GM13976 (cell line): ENCODE measurements at regions not wholly inside any gene's neighbourhood (a gene's known extent, or its start where the extent isn't known, plus 50 kb on each side); places are given as distances from the start of the nearest gene placed in this dataset.
"Not testable (repeated sequence)": the region's sequence is repeated elsewhere in the genome, so short reads cannot be mapped to it uniquely, and the experiment has no call there.

ENCODE experiments used
- DNase-seq: peaks from one replicate; pipeline ENCODE4 v3.0.0; 2012; ENCODE audit warnings: low spot score
- CTCF ChIP-seq: IDR thresholded peaks from 2 replicates; pipeline ENCODE4 v1.5.1; 2012; ENCODE audit warnings: borderline replicate concordance, mild to moderate bottlenecking; ENCODE audit not compliant: insufficient read depth; ENCODE audit errors: extremely low read depth, missing control alignments, control extremely low read depth
- in situ Hi-C: fragments of 300-500 bp; cut with MboI; formaldehyde crosslinking; loops from one replicate; pipeline ENCODE4 v1.12.0; 2022; ENCODE audit warnings: low sequenced_read_pairs, mixed read lengths, inconsistent platforms; ENCODE audit not compliant: unreplicated experiment

- TF ChIP-seq CTCF = no peak
- no peak for DNase-seq
- in situ Hi-C loops = no loop called here
Measured at GRCh38 chr12:75805320-75805719, 226.3 kb downstream of the PHLDA1 start.

GRCh38 chr12:75798136-75798926 is 233.2 kb downstream of the PHLDA1 start:
- in situ Hi-C loops = no loop called here
- no peak for DNase-seq
- TF ChIP-seq CTCF = no peak

DNA sequence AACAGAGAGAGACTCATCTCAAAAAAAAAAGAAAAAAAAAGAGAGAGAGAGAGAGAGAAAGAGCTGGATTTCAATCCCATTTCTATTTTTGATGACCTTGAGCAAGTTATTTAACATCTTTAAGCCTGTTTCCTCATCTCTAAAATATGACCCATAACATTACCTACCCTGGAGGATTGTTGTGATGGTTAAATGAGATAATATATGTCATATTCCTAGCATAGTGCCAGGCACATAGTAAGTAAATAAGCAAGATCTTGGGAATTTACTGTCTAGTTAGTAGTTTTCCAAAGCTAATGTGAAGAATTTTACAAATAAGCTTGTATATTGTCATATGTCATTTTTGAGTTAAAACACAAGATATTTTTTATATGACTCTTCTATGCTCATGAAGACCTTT is 236.5 kb downstream of the PHLDA1 start:
- in situ Hi-C loops = no loop called here
- DNase-seq = no peak
- no peak for TF ChIP-seq CTCF

GRCh38 chr12:75792687-75793086 is 238.9 kb downstream of the PHLDA1 start:
- no peak for DNase-seq
- TF ChIP-seq CTCF = no peak
- in situ Hi-C loops = no loop called here

- no peak for TF ChIP-seq CTCF
- no peak for DNase-seq
- in situ Hi-C loops = no loop called here
Measured at GRCh38 chr12:75790219-75790618, 241.4 kb downstream of the PHLDA1 start.

- DNase-seq, in situ Hi-C loops: not testable (repeated sequence)
Measured at GRCh38 chr12:75787146-75787545, 244.4 kb downstream of the PHLDA1 start.

DNA sequence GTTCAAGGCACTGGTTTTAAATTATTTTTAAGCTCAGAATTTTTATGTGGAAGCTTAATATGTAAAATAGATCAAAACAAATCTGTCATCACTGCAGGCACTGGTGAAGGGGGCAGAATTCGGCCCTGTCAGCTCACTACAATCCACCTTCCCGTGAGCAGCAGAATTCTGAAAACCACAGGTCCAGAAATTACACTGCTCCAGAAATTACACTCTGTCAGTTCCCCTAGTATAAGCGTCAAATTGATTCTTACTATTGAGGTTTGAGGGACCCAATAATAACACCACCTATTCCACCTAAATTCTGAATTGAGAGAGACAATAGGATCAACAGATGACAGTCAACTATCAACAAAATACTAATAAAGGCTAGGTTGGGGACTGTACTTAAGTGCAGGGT is 245.5 kb downstream of the PHLDA1 start:
- no peak for DNase-seq
- no peak for TF ChIP-seq CTCF
- in situ Hi-C loops = no loop called here
